HAP-1 (cell line): ENCODE measurements at regions not wholly inside any gene's neighbourhood (a gene's known extent, or its start where the extent isn't known, plus 50 kb on each side); places are given as distances from the start of the nearest gene placed in this dataset.

Experiments used
- DNase-seq, 2 experiments: peaks; one replicate each; pipeline ENCODE4 v3.0.0-alpha.2; 2016 to 2020; ENCODE audit warnings: low spot score in 2 of 2
- H3K27me3 ChIP-seq: fragments of 250-450 bp; sonication (Bioruptor Pico); 2 replicates; pipeline ENCODE4 v1.5.1; 2020; ENCODE audit warnings: low read depth, mild to moderate bottlenecking, moderate library complexity
- H3K36me3 ChIP-seq: fragments of 250-450 bp; sonication (Bioruptor Pico); replicated peaks from 2 replicates; pipeline ENCODE4 v1.5.1; 2020; ENCODE audit warnings: mild to moderate bottlenecking
- H3K4me1 ChIP-seq: fragments of 250-450 bp; sonication (Bioruptor Pico); 2 replicates; pipeline ENCODE4 v1.5.1; 2020; ENCODE audit warnings: mild to moderate bottlenecking
- H3K4me3 ChIP-seq: fragments of 250-450 bp; sonication (Bioruptor Pico); 2 replicates; pipeline ENCODE4 v1.5.1; 2020; ENCODE audit warnings: mild to moderate bottlenecking, moderate library complexity
- H3K9me3 ChIP-seq: fragments of 250-450 bp; sonication (Bioruptor Pico); 2 replicates; pipeline ENCODE4 v1.5.1; 2020; ENCODE audit warnings: mild to moderate bottlenecking, moderate library complexity
- in situ Hi-C: fragments of 300-500 bp; cut with MboI; formaldehyde crosslinking; loops from 3 replicates; pipeline ENCODE4 v1.14.3; 2020; ENCODE audit warnings: low sequenced_read_pairs, inconsistent platforms, mixed read lengths

DNA sequence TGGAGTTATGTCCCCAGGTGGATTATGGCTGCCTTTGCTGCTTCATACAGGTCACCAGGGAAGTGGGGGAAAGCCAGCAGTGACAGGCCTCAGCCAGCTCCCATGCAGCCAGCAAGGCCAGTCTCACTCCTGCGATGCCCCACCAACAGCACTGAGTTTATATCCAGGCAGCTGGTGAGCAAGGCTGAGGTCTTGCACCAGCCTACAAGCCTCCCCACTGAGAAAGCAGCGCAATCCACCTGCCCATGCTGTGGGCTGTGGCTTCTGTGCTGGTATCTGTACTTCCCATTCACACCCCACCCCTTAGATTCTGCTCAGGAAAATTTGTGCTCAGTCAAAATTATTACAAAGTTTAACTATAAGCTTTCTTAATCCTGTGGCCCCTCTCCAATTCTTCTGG lies 153.5 kb downstream of the HHIP start:
- no peaks in the 10 kb centered on the region for H3K36me3 ChIP-seq
- no peaks in the 10 kb centered on the region for H3K9me3 ChIP-seq
- in situ Hi-C loops = loop anchor here (25.0 kb wide), 1 partner anchor 612 kb away; no protein-coding TSS in a partner anchor
- no peak for DNase-seq
- no peaks in the 10 kb centered on the region for H3K4me1 ChIP-seq
- no peaks in the 10 kb centered on the region for H3K27me3 ChIP-seq
- H3K4me3 ChIP-seq = no peak overlapping the region

- no peaks in the 10 kb centered on the region for H3K36me3 ChIP-seq
- no peaks in the 10 kb centered on the region for H3K27me3 ChIP-seq
- H3K4me1 ChIP-seq = no peaks in the 10 kb centered on the region
- no peak overlapping the region for H3K4me3 ChIP-seq
- H3K9me3 ChIP-seq = no peaks in the 10 kb centered on the region
- in situ Hi-C loops = no loop called here
- DNase-seq = no peak
These were observed 155.8 kb downstream of the HHIP start for GRCh38 chr4:144801731-144802130.

GRCh38 chr4:144808034-144808433 lies 162.1 kb downstream of the HHIP start:
- no peak overlapping the region for H3K4me3 ChIP-seq
- no peak for DNase-seq
- H3K27me3 ChIP-seq = no peaks in the 10 kb centered on the region
- H3K9me3 ChIP-seq = no peaks in the 10 kb centered on the region
- no peaks in the 10 kb centered on the region for H3K4me1 ChIP-seq
- in situ Hi-C loops = no loop called here
- no peaks in the 10 kb centered on the region for H3K36me3 ChIP-seq

DNA sequence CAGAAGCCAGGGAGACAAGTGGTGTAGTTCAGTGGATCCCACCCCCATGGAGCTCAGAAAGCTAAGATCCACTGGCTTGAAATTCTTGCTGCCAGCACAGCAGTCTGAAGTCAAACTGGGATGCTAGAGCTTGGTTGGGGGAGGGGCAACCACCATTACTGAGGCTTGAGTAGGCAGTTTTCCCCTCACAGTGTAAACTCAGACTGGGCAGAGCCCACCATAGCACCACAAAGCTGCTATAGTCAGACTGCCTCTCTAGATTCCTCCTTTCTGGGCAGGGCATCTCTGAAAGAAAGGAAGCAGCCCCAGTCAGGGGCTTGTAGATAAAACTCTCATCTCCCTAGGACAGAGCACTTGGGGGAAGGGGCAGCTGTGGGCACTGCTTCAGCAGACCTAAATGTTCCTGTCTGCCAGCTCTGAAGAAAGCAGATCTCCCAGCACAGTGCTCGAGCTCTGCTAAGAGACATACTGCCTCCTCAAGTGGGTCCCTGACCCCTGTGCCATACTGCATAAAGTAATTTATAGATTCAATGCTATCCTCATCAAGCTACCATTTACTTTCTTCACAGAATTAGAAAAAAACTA lies 163.2 kb downstream of the HHIP start:
- no peaks in the 10 kb centered on the region for H3K4me1 ChIP-seq
- DNase-seq = no peak
- in situ Hi-C loops = no loop called here
- H3K36me3 ChIP-seq = no peaks in the 10 kb centered on the region
- H3K4me3 ChIP-seq = no peak overlapping the region
- H3K27me3 ChIP-seq = no peaks in the 10 kb centered on the region
- H3K9me3 ChIP-seq = no peaks in the 10 kb centered on the region

- in situ Hi-C loops = no loop called here
- Histone ChIP-seq H3K4me1 (no peaks in the 10 kb centered on the region), H3K36me3 (no peaks in the 10 kb centered on the region), H3K27me3 (no peaks in the 10 kb centered on the region; the same call in 1 of the 2 replicates), H3K4me3 (no peak overlapping the region), H3K9me3 (no peaks in the 10 kb centered on the region)
- DNase-seq = no peak
These were observed 170.7 kb downstream of the HHIP start for GRCh38 chr4:144816668-144817067.

GRCh38 chr4:144817081-144817480 lies 171.1 kb downstream of the HHIP start:
- no peaks in the 10 kb centered on the region for H3K36me3 ChIP-seq
- H3K27me3 ChIP-seq = no peaks in the 10 kb centered on the region; the same call in 1 of the 2 replicates
- in situ Hi-C loops = no loop called here
- no peak overlapping the region for H3K4me3 ChIP-seq
- no peaks in the 10 kb centered on the region for H3K4me1 ChIP-seq
- DNase-seq = no peak
- H3K9me3 ChIP-seq = no peaks in the 10 kb centered on the region

DNA sequence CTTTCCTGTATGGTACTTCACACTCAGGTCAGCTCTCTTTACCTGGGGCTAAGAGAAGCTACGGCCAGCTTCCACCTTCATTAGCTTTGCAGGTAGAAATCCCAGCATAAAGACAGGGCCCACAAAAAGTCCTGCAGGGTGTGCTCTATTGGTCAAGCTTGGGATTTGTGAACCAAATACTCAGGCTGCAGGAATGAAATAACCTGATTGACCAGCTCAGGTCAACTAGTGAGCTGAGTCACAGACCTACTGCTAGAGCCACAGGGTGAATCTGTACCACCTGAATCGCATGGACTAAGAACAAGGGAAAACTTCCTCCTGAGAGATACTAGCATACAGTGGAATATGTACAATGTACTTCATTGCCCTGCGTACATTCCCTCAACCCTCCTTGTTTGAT lies 172.2 kb downstream of the HHIP start:
- Histone ChIP-seq H3K9me3 (no peaks in the 10 kb centered on the region), H3K4me3 (no peak overlapping the region), H3K27me3 (no peaks in the 10 kb centered on the region; the same call in 1 of the 2 replicates), H3K4me1 (no peaks in the 10 kb centered on the region), H3K36me3 (no peaks in the 10 kb centered on the region)
- in situ Hi-C loops = no loop called here
- DNase-seq = no peak

DNA sequence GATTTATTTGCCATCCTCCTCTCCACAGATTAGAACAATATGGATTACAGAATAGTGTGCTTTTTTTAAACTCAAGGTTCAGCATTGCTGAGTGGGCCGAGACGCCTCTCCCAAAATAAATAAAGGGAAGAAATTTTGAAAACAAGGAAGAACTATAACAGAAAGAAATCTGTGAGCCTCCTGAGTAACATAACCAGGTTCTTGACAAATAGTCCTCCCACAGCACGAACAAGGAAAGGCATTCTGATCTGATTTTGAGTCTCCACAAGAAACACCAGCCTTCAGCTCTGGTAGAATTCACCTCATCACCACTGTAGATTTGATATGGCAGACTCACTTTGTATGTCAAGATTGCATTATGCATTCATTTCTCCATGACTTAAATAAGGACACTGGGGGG lies 173.6 kb downstream of the HHIP start:
- in situ Hi-C loops = no loop called here
- Histone ChIP-seq H3K4me3 (no peak overlapping the region), H3K4me1 (no peaks in the 10 kb centered on the region), H3K9me3 (no peaks in the 10 kb centered on the region), H3K27me3 (no peaks in the 10 kb centered on the region; the same call in 1 of the 2 replicates), H3K36me3 (no peaks in the 10 kb centered on the region)
- DNase-seq = no peak

DNA sequence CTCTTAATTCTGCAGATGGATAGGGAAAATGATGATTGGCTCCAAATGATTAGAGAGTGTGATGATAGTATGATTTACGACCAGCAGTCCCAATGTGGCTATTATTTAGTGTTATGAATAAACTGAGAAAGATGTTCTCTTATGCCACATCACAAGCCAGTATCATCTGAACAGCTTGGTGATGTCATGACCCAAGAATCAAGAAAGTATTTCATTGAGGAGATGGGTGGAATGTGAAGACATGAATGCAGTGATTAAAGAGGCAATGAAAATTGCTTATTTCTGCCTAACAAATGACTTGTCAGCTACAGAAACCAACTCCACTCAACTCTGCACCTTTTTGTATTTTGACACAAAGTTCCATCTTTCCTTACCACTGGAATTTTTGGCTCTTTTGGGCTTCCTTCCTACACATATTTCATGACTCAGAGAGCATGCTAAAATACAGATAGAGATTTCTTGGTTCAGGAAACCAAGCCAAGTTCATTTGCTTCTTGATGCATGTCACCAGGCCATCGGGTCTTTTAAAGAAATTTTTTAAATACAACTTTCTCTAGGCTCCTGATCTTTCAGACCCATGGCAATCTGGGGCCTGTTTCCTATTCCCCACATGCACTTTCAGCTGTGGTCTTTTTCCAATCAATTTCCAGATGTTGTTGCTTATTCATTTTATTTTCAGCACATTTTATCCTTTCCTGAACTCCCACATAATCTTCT lies 174.2 kb downstream of the HHIP start:
- H3K36me3 ChIP-seq = no peaks in the 10 kb centered on the region
- H3K9me3 ChIP-seq = no peaks in the 10 kb centered on the region
- in situ Hi-C loops = no loop called here
- no peak for DNase-seq
- no peak overlapping the region for H3K4me3 ChIP-seq
- no peaks in the 10 kb centered on the region for H3K27me3 ChIP-seq
- H3K4me1 ChIP-seq = no peaks in the 10 kb centered on the region

- Histone ChIP-seq H3K4me1 (no peaks in the 10 kb centered on the region), H3K9me3 (no peaks in the 10 kb centered on the region), H3K4me3 (no peak overlapping the region), H3K27me3 (no peaks in the 10 kb centered on the region), H3K36me3 (no peaks in the 10 kb centered on the region)
- in situ Hi-C loops = no loop called here
- no peak for DNase-seq
These were observed 174.8 kb downstream of the HHIP start for GRCh38 chr4:144820728-144821085.

- peak in 1 of 2 experiments; percentile 67 for DNase-seq
- no peaks in the 10 kb centered on the region for H3K4me1 ChIP-seq
These were observed 186.0 kb downstream of the HHIP start for GRCh38 chr4:144831971-144832370.

DNA sequence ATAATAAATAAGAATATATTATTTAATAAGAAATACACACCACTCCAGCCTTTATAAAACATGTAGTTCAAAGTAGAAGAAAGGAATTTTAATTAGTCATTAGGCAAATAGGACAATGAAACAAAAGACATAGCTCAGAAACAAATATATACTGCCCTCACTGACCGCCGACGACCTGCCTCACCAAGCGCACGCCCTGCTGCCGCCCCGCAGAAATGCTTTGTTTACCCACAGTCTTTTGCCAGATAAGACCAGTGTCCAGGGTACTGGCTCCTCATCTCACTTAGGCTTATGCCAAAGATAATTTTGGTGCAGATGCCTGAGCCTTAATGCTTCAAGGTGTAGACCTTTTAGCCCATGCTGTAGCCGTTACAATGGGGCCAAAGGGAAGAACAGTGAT lies 199.5 kb downstream of the HHIP start:
- H3K36me3 ChIP-seq = no peaks in the 10 kb centered on the region
- H3K27me3 ChIP-seq = no peaks in the 10 kb centered on the region
- in situ Hi-C loops = no loop called here
- DNase-seq = no peak
- no peak overlapping the region for H3K4me3 ChIP-seq
- no peaks in the 10 kb centered on the region for H3K4me1 ChIP-seq
- H3K9me3 ChIP-seq = no peaks in the 10 kb centered on the region

More at GRCh38 chr4:144831971-144832370, 186.0 kb downstream of the HHIP start:
- H3K36me3 ChIP-seq = no peaks in the 10 kb centered on the region
- no peak overlapping the region for H3K4me3 ChIP-seq
- H3K9me3 ChIP-seq = no peaks in the 10 kb centered on the region
- in situ Hi-C loops = no loop called here
- no peaks in the 10 kb centered on the region for H3K27me3 ChIP-seq

DNA sequence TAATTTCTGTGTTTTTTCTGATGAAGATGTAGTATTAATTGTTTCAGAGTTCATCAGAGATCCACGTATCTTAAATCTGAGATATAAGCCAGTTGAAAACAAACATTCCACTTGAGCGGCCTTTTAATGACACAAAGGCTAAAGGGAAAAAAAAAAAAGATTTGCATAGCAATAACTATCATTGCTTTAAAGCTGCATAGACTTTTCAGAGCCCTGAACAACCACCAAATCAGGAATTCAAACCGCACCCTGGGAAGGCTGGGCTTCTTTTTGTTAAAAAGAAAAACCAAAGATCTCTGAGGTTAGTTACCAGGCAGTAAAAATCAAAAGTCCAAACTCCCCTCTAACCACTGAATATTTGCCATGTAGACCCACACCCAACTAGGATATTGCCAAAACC lies 206.0 kb downstream of the HHIP start:
- H3K36me3 ChIP-seq = no peaks in the 10 kb centered on the region
- in situ Hi-C loops = no loop called here
- no peaks in the 10 kb centered on the region for H3K9me3 ChIP-seq
- peak in 1 of 2 experiments; percentile 30 for DNase-seq
- no peaks in the 10 kb centered on the region for H3K27me3 ChIP-seq
- H3K4me1 ChIP-seq = no peaks in the 10 kb centered on the region
- no peak overlapping the region for H3K4me3 ChIP-seq

DNA sequence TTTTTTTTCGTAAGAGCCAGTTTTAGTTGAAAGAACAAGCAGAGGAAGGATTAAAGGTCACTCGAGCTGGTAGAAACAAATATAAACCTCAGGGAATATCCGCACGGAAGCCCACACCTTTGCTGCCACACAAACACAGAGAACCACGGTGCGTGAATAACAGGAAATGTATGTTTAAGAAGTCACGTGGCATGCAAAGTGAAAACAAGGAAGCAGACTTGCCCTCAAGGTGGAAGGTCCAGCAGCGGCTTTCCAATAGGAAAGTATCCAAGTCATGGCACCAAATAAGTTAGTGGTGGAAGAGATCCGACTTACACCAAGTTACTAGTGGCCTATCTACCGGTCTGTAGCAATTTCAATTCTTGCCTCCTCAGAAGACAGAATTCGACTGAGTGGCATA lies 215.5 kb downstream of the HHIP start:
- Histone ChIP-seq H3K9me3 (no peaks in the 10 kb centered on the region), H3K4me1 (no peaks in the 10 kb centered on the region), H3K27me3 (no peaks in the 10 kb centered on the region), H3K36me3 (no peaks in the 10 kb centered on the region), H3K4me3 (no peak overlapping the region)
- no peak for DNase-seq
- in situ Hi-C loops = no loop called here
